ENCODE measurements at regions not wholly inside any gene's neighbourhood (a gene's known extent, or its start where the extent isn't known, plus 50 kb on each side); places are given as distances from the start of the nearest gene placed in this dataset.
"Not testable (repeated sequence)": the region's sequence is repeated elsewhere in the genome, so short reads cannot be mapped to it uniquely, and the experiment has no call there.

DNA sequence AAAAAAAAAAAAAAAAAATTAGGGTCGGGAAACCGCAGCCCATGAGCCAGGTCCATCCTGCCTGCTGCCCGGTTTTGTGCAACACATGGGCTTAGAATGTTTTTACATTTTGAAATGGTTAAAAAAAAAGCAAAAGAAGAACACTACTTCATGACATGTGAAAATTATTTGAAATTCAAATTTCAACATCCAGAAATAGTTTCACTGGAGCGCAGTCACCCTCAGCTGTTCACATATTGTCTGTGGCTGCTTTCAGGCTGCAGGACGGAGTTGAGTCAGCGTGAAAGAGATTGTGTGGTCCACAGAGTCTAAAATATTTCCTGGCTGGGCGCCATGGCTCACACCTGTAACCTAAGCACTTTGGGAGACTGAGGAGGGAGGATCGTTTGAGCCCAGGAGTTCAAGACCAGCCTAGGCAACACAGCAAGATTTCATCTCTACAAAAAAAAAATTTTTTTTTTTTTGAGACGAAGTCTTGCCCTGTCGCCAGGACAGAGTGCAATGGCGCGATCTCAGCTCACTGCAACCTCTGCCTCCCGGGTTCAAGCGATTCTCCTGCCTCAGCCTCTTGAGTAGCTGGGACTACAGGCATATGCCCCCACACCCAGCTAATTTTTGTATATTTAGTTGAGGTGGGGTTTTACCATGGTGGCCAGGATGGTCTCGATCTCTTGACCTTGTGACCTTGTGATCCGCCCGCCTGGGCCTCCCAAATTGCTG lies 63.9 kb upstream of the ECHDC3 start:
- H3K9ac ChIP-seq (ENCODE audit: low read depth, low read length): no peak overlapping the region
- no peaks in the 10 kb centered on the region for H3K4me1 ChIP-seq (ENCODE audit: insufficient read depth, low read length)
- no peaks in the 10 kb centered on the region for H3K9me3 ChIP-seq (ENCODE audit: control insufficient read depth, insufficient read depth, low read length)
- no peaks in the 10 kb centered on the region for H3K36me3 ChIP-seq (ENCODE audit: insufficient read depth, low read length)

GRCh38 chr10:11677480-11677879 lies 64.7 kb upstream of the ECHDC3 start:
- Histone ChIP-seq H3K9me3 (ENCODE audit: control insufficient read depth, insufficient read depth, low read length) (no peaks in the 10 kb centered on the region), H3K36me3 (ENCODE audit: insufficient read depth, low read length) (no peaks in the 10 kb centered on the region), H3K4me1 (ENCODE audit: insufficient read depth, low read length) (no peaks in the 10 kb centered on the region), H3K9ac (ENCODE audit: low read depth, low read length) (no peak overlapping the region)

DNA sequence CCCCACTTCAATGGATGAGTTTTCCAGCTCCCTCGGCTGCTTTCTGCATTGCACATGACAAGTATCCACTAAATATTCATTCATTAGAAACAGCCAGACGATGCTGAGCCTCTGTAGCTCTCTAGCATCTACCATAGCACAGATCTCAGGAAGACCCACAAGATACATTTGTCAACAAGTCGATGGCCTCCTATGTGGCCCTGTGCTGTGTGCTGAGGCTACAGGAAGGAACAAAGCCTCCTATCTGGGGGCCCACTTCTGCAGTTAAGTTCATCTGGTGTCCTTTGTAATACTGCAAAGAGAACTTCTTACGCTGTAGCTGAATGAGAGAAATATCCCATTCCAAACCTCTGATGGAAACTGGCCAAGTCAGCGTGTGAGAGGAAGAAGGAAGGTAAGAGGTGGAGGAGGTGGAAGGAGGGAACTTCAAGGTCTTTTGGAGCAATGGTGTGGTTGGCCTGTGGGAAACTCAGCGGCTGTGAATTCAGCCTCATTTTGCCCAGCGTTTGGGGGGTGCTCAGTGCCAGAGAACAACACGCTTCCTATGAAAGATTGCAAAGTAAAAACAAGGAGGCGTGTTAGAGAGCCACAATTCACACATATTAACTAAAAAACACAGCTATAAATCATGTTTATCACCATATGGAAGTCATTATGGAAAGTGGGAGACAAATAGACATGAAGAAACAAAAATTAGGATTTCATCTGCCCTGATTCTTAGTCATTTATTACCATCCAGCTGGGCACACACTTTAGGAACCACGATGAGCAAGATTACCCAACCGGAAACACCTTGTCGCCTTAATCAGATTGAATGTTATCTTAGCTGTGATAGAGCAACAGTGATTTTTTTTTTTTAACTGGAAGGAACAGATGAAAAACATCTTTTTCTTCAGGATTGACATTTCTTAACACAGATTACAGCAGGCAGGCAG lies 62.2 kb upstream of the USP6NL start:
- Histone ChIP-seq H3K36me3 (ENCODE audit: insufficient read depth, low read length) (no peaks in the 10 kb centered on the region), H3K9me3 (ENCODE audit: control insufficient read depth, insufficient read depth, low read length) (no peaks in the 10 kb centered on the region), H3K4me1 (ENCODE audit: insufficient read depth, low read length) (no peaks in the 10 kb centered on the region), H3K9ac (ENCODE audit: low read depth, low read length) (no peak overlapping the region)

GRCh38 chr10:11672836-11673235 lies 61.4 kb upstream of the USP6NL start:
- H3K9ac ChIP-seq (ENCODE audit: low read depth, low read length): no peak overlapping the region
- H3K36me3 ChIP-seq (ENCODE audit: insufficient read depth, low read length): no peaks in the 10 kb centered on the region
- H3K4me1 ChIP-seq (ENCODE audit: insufficient read depth, low read length): no peaks in the 10 kb centered on the region
- H3K9me3 ChIP-seq (ENCODE audit: control insufficient read depth, insufficient read depth, low read length): no peaks in the 10 kb centered on the region

DNA sequence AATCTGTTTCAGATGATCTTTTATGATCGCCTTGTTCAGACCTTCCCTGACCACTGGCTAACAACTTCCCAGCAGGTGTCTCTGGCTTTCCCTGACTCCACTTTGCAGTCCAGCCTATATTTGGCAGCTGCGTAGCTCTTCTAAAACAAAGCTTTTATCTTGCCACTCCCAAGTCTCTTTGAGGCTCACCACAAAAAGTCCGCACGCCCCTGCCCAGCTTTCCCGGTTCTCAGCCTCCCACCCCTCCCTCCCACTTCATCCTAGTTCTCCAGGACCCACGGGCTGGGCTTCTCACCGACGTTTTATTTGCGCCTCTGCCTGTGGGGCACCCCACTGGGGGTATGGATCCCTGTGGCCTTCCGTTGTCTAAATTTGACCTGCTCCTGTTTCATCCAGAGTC lies 58.9 kb upstream of the USP6NL start:
- no peaks in the 10 kb centered on the region for H3K4me1 ChIP-seq (ENCODE audit: insufficient read depth, low read length)
- H3K9ac ChIP-seq (ENCODE audit: low read depth, low read length): no peak overlapping the region
- H3K36me3 ChIP-seq (ENCODE audit: insufficient read depth, low read length): no peaks in the 10 kb centered on the region
- H3K9me3 ChIP-seq (ENCODE audit: control insufficient read depth, insufficient read depth, low read length): peaks cover 4% of the 10 kb centered on the region; the same call in 1 of the 2 replicates

- no peaks in the 10 kb centered on the region for H3K4me1 ChIP-seq (ENCODE audit: insufficient read depth, low read length)
- H3K36me3 ChIP-seq (ENCODE audit: insufficient read depth, low read length): no peaks in the 10 kb centered on the region
- no peak overlapping the region for H3K9ac ChIP-seq (ENCODE audit: low read depth, low read length)
Measured at GRCh38 chr10:11668847-11669610, 57.6 kb upstream of the USP6NL start.

GRCh38 chr10:11667756-11668155 lies 56.3 kb upstream of the USP6NL start:
- H3K9ac ChIP-seq (ENCODE audit: low read depth, low read length): no peak overlapping the region
- no peaks in the 10 kb centered on the region for H3K4me1 ChIP-seq (ENCODE audit: insufficient read depth, low read length)
- no peaks in the 10 kb centered on the region for H3K36me3 ChIP-seq (ENCODE audit: insufficient read depth, low read length)
- H3K9me3 ChIP-seq (ENCODE audit: control insufficient read depth, insufficient read depth, low read length): peaks cover 4% of the 10 kb centered on the region; the same call in 1 of the 2 replicates

More at GRCh38 chr10:11668847-11669610, 57.6 kb upstream of the USP6NL start:
- peaks cover 4% of the 10 kb centered on the region; the same call in 1 of the 2 replicates for H3K9me3 ChIP-seq (ENCODE audit: control insufficient read depth, insufficient read depth, low read length)

- no peak overlapping the region for H3K9ac ChIP-seq (ENCODE audit: low read depth, low read length)
- no peaks in the 10 kb centered on the region for H3K36me3 ChIP-seq (ENCODE audit: insufficient read depth, low read length)
- no peaks in the 10 kb centered on the region for H3K4me1 ChIP-seq (ENCODE audit: insufficient read depth, low read length)
- H3K9me3 ChIP-seq (ENCODE audit: control insufficient read depth, insufficient read depth, low read length): peaks cover 4% of the 10 kb centered on the region; the same call in 1 of the 2 replicates
Measured at GRCh38 chr10:11663763-11664555, 52.5 kb upstream of the USP6NL start.

- H3K36me3 ChIP-seq (ENCODE audit: insufficient read depth, low read length); H3K9ac ChIP-seq (ENCODE audit: low read depth, low read length); H3K9me3 ChIP-seq (ENCODE audit: control insufficient read depth, insufficient read depth, low read length); H3K4me1 ChIP-seq (ENCODE audit: insufficient read depth, low read length): not testable (repeated sequence)
Measured at GRCh38 chr10:11663126-11663515, 51.7 kb upstream of the USP6NL start.

DNA sequence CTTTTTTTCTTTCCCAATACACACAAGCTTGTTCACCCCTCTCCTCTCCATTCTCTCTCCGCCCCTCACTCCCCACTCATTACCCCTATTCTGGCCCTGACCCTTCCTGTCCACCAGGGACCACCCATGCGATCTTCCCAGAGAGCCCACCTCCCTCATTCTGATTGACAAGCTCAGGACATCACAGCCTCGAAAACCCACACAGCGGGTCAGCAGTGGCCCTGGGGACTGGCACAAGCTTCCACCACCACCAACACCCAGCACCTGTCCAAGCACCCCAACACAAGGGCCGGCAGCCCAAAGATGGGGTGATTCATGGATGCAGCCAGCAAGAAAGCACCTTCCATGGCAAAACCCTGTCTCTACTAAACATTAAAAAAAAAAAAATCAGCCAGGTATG lies 50.0 kb upstream of the USP6NL start:
- Histone ChIP-seq H3K36me3 (ENCODE audit: insufficient read depth, low read length) (no peaks in the 10 kb centered on the region), H3K9ac (ENCODE audit: low read depth, low read length) (no peak overlapping the region), H3K4me1 (ENCODE audit: insufficient read depth, low read length) (no peaks in the 10 kb centered on the region), H3K9me3 (ENCODE audit: control insufficient read depth, insufficient read depth, low read length) (peaks cover 4% of the 10 kb centered on the region; the same call in 1 of the 2 replicates)

All from ES-I3 (cell line).